K562 (cell line): ENCODE measurements at regions not wholly inside any gene's neighbourhood (a gene's known extent, or its start where the extent isn't known, plus 50 kb on each side); places are given as distances from the start of the nearest gene placed in this dataset.

Source experiments
- ATAC-seq: fragments of 200-7000 bp; cut with Tn5 transposase; 3 replicates; pipeline ENCODE4 v1.9.1; 2020; ENCODE audit warnings: moderate library complexity
- BruUV-seq: library from RNA; stranded (reverse); fragments of 400-500 nt; replicated peaks from 2 replicates; lab custom pipeline; 2021; lab: Mats Ljungman, UMichigan
- CTCF ChIA-PET: fragments of 300-600 bp; formaldehyde crosslinking; extraction: SDS; loops from one replicate; lab custom pipeline; 2021; ENCODE audit warnings: low intra/inter-chr PET ratio; lab: Yijun Ruan, JAX
- POLR2A ChIA-PET: fragments of 300-600, 350-650 bp; sonication (Branson Sonifier 250); formaldehyde crosslinking; extraction: SDS; loops from one replicate; lab custom pipeline; 2021; ENCODE audit warnings: antibody characterized with exemption, inconsistent platforms; lab: Yijun Ruan, JAX
- DNase-seq, 4 experiments: peaks; one replicate each; pipeline versions ENCODE4 v3.0.0 to v3.0.0-alpha.2; 2011 to 2018; ENCODE audit warnings: low spot score in 3 of 4, mixed read lengths in 3 of 4; ENCODE audit errors: extremely low read depth in 1 of 4
- FAIRE-seq: peaks from 2 replicates; lab custom pipeline; 2011; peaks lifted over from hg19 to GRCh38; lab: Jason Lieb, UNC
- H2AFZ ChIP-seq: 2 replicates; pipeline ENCODE4 v1.6.0; 2011; ENCODE audit warnings: low read depth, low read length, control low read depth, inconsistent platforms
- H3K27ac ChIP-seq: fragments of 200-600 bp; 3 replicates; pipeline ENCODE4 v1.8.0; 2011; ENCODE audit warnings: low read depth, mild to moderate bottlenecking, control low read depth, inconsistent platforms, low read length, moderate library complexity, mixed read lengths; ENCODE audit errors: extremely low read depth
- H3K27me3 ChIP-seq, 2 experiments: fragments of 300-600 bp in 1 of 2; 2 replicates in 1 of 2; 3 replicates in 1 of 2; pipeline versions ENCODE4 v1.6.0 to v1.8.0; 2011; ENCODE audit warnings: inconsistent platforms in 2 of 2, low read length in 2 of 2, mild to moderate bottlenecking in 1 of 2, mixed read lengths in 1 of 2, moderate library complexity in 1 of 2; ENCODE audit not compliant: control insufficient read depth in 2 of 2, insufficient read depth in 2 of 2
- H3K36me3 ChIP-seq: fragments of 300-600 bp; 3 replicates; pipeline ENCODE4 v1.8.0; 2011; ENCODE audit warnings: mild to moderate bottlenecking, low read length, inconsistent platforms; ENCODE audit not compliant: control insufficient read depth, insufficient read depth
- H3K4me1 ChIP-seq, 2 experiments: fragments of 200-600 bp in 1 of 2; replicated peaks in 1 of 2; 2 replicates in 1 of 2; 3 replicates in 1 of 2; pipeline versions ENCODE4 v1.5.1 to v1.8.0; 2011; ENCODE audit warnings: inconsistent platforms in 2 of 2, low read length in 2 of 2, mild to moderate bottlenecking in 1 of 2, mixed read lengths in 1 of 2, moderate library complexity in 1 of 2; ENCODE audit not compliant: control insufficient read depth in 2 of 2, insufficient read depth in 2 of 2
- H3K4me2 ChIP-seq: 2 replicates; pipeline ENCODE4 v1.6.1; 2011; ENCODE audit warnings: low read length, control low read depth, inconsistent platforms, mixed read lengths; ENCODE audit not compliant: insufficient read depth
- H3K4me3 ChIP-seq: fragments of 200-600 bp; sonication (generic), shearing (Covaris generic); 2 replicates; pipeline ENCODE4 v1.5.1; 2016; ENCODE audit warnings: control low read depth, inconsistent platforms
- H3K79me2 ChIP-seq: fragments of 200-600 bp; 3 replicates; pipeline ENCODE4 v1.8.0; 2011; ENCODE audit warnings: low read length, inconsistent platforms; ENCODE audit not compliant: control insufficient read depth, insufficient read depth
- H3K9ac ChIP-seq, 2 experiments: 2 replicates each; pipeline versions ENCODE4 v1.6.0 to v1.6.1; 2011; ENCODE audit warnings: low read depth in 2 of 2, low read length in 2 of 2, control low read depth in 1 of 2, inconsistent platforms in 1 of 2, mild to moderate bottlenecking in 1 of 2, mixed read lengths in 1 of 2; ENCODE audit not compliant: insufficient read depth in 1 of 2
- H3K9me1 ChIP-seq: one replicate; pipeline ENCODE4 v1.6.0; 2011; ENCODE audit warnings: inconsistent platforms, mild to moderate bottlenecking, low read length, moderate library complexity; ENCODE audit not compliant: control insufficient read depth, insufficient read depth
- H3K9me3 ChIP-seq: replicated peaks from 2 replicates; pipeline ENCODE4 v1.5.1; 2011; ENCODE audit warnings: low read depth, low read length, inconsistent platforms; ENCODE audit not compliant: control insufficient read depth, insufficient read depth
- H4K20me1 ChIP-seq: replicated peaks from 2 replicates; pipeline ENCODE4 v1.6.1; 2011; ENCODE audit warnings: low read length, inconsistent platforms, mixed read lengths; ENCODE audit not compliant: control insufficient read depth, insufficient read depth
- BCL6 ChIP-seq: fragments of 250-450 bp; sonication (Bioruptor Pico); IDR thresholded peaks from 2 replicates; pipeline ENCODE4 v1.4.0; 2020
- BRCA1 ChIP-seq, 2 experiments: fragments of 450-650 bp in 1 of 2; sonication (generic) in 1 of 2; formaldehyde crosslinking in 1 of 2; IDR thresholded peaks; 2 replicates each; pipeline versions ENCODE4 v1.5.0 to v1.6.1; 2017 to 2020; ENCODE audit warnings: mild to moderate bottlenecking in 1 of 2, missing genetic modification reagents in 1 of 2
- GABPA ChIP-seq: fragments of 200-800 bp; sonication (Bioruptor generic); conservative IDR thresholded peaks from 2 replicates; pipeline ENCODE4 v1.6.1; 2016; ENCODE audit warnings: low read depth, missing genetic modification characterization, missing compliant biosample characterization
- GATAD2A ChIP-seq: fragments of 450-650 bp; IDR thresholded peaks from 2 replicates; pipeline ENCODE4 v1.6.1; 2017
- MYNN ChIP-seq, 2 experiments: sonication (generic); formaldehyde crosslinking in 1 of 2; IDR thresholded peaks; 2 replicates each; pipeline versions ENCODE4 v1.5.0 to v1.6.1; 2016 to 2020; ENCODE audit warnings: antibody characterized with exemption in 1 of 2, missing genetic modification reagents in 1 of 2
- RHOXF2B ChIP-seq: fragments of 250-450 bp; sonication (Bioruptor Pico); conservative IDR thresholded peaks from 2 replicates; pipeline ENCODE4 v1.5.1; 2021
- SUPT5H ChIP-seq: fragments of 450-650 bp; IDR thresholded peaks from 2 replicates; pipeline ENCODE4 v1.6.1; 2016
- TCF3 ChIP-seq: sonication (generic); formaldehyde crosslinking; IDR thresholded peaks from 2 replicates; pipeline ENCODE4 v1.4.0; 2020; ENCODE audit warnings: mild to moderate bottlenecking, missing genetic modification reagents
- TCF7L2 ChIP-seq: fragments of 150-350 bp; IDR thresholded peaks from 2 replicates; pipeline ENCODE4 v1.6.1; 2016; ENCODE audit warnings: low read depth, mild to moderate bottlenecking, low read length, moderate library complexity
- ZBTB43 ChIP-seq: sonication (generic); formaldehyde crosslinking; IDR thresholded peaks from 2 replicates; pipeline ENCODE4 v1.8.0; 2023; ENCODE audit warnings: mild to moderate bottlenecking, missing genetic modification reagents
- ZFP1 ChIP-seq: fragments of 450-650 bp; formaldehyde crosslinking; IDR thresholded peaks from 2 replicates; pipeline ENCODE4 v1.4.0; 2020; ENCODE audit warnings: mild to moderate bottlenecking, mixed read lengths
- ZNF444 ChIP-seq: fragments of 250-450 bp; sonication (Bioruptor Pico); IDR thresholded peaks from 2 replicates; pipeline ENCODE4 v1.4.0; 2020; ENCODE audit warnings: mild to moderate bottlenecking, moderate library complexity
- ZNF507 ChIP-seq: conservative IDR thresholded peaks from 2 replicates; pipeline ENCODE4 v1.6.1; 2017; ENCODE audit warnings: missing genetic modification characterization, missing compliant biosample characterization
- ZZZ3 ChIP-seq: fragments of 450-650 bp; IDR thresholded peaks from 2 replicates; pipeline ENCODE4 v1.6.1; 2016; ENCODE audit warnings: antibody characterized with exemption, mild to moderate bottlenecking, moderate library complexity
- WGBS: fragments of 100-300 bp; shearing (Covaris generic); methylation state at CpG from one replicate; pipeline ENCODE4 v1.1.6; 2016; ENCODE audit warnings: low coverage, mixed read lengths; ENCODE audit not compliant: insufficient coverage; ENCODE audit errors: missing lambda C conversion rate; 5-methylcytosine and 5-hydroxymethylcytosine counted together
- in situ Hi-C: fragments of 300-500 bp; cut with MboI; formaldehyde crosslinking; loops from 4 replicates; pipeline ENCODE4 v1.15.0; 2018; ENCODE audit warnings: inconsistent platforms, mixed read lengths
- intact Hi-C: fragments of 100-400 bp; cut with micrococcal nuclease; formaldehyde crosslinking; loops from 2 replicates; pipeline ENCODE4 v1.14.2; 2022

GRCh38 chr10:121057269-121057668 lies 206.1 kb downstream of the WDR11 start:
- 0% methylated on average over 4 of the region's 4 CpGs for WGBS
- H2AFZ ChIP-seq: no peak overlapping the region
- H3K9ac ChIP-seq: no peak overlapping the region
- no peaks in the 10 kb centered on the region for H3K27me3 ChIP-seq
- no TSS peak for BruUV-seq
- no peak overlapping the region for H3K27ac ChIP-seq
- no peaks in the 10 kb centered on the region for H3K9me1 ChIP-seq
- H3K9me3 ChIP-seq: no peaks in the 10 kb centered on the region
- in situ Hi-C loops: no loop called here
- no peaks in the 10 kb centered on the region for H3K36me3 ChIP-seq
- CTCF ChIA-PET: no interaction called here
- TF ChIP-seq TCF7L2 (no peak), GATAD2A (no peak), ZZZ3 (no peak), SUPT5H (no peak), ZFP1 (CRISPR knock-in tag) (no peak), ZBTB43 (CRISPR knock-in tag) (no peak)
- POLR2A ChIA-PET: no interaction called here
- DNase-seq (no peak), ATAC-seq (no peak), FAIRE-seq (no peak)
- H3K4me2 ChIP-seq: no peak overlapping the region
- intact Hi-C loops: no loop called here
- no peaks in the 10 kb centered on the region for H3K4me1 ChIP-seq
- H3K79me2 ChIP-seq: no peaks in the 10 kb centered on the region
- H3K4me3 ChIP-seq: no peak overlapping the region
- H4K20me1 ChIP-seq: no peaks in the 10 kb centered on the region; the same call in 1 of the 2 replicates

GRCh38 chr10:121058082-121058481 lies 206.9 kb downstream of the WDR11 start:
- Histone ChIP-seq H4K20me1 (no peaks in the 10 kb centered on the region; the same call in 1 of the 2 replicates), H3K27me3 (no peaks in the 10 kb centered on the region), H3K27ac (no peak overlapping the region), H3K4me1 (no peaks in the 10 kb centered on the region), H2AFZ (no peak overlapping the region), H3K9me1 (no peaks in the 10 kb centered on the region), H3K9me3 (no peaks in the 10 kb centered on the region), H3K4me3 (no peak overlapping the region), H3K36me3 (no peaks in the 10 kb centered on the region), H3K4me2 (no peak overlapping the region), H3K9ac (no peak overlapping the region), H3K79me2 (no peaks in the 10 kb centered on the region)
- DNase-seq (no peak), FAIRE-seq (no peak), ATAC-seq (no peak)
- intact Hi-C loops: no loop called here
- in situ Hi-C loops: no loop called here
- ChIA-PET POLR2A (no interaction called here), CTCF (no interaction called here)
- no TSS peak for BruUV-seq
- WGBS: 2% methylated on average over 6 of the region's 6 CpGs
- TF ChIP-seq MYNN (IDR thresholded peaks at IDR 0.05) (no peak), MYNN (CRISPR knock-in tag; IDR thresholded peaks at IDR 0.05) (no peak), TCF3 (CRISPR knock-in tag) (no peak), BCL6 (CRISPR knock-in tag) (no peak), ZNF444 (CRISPR knock-in tag) (no peak), RHOXF2B (no peak), BRCA1 (IDR thresholded peaks at IDR 0.05) (no peak), BRCA1 (CRISPR knock-in tag; IDR thresholded peaks at IDR 0.05) (no peak), GABPA (no peak), ZNF507 (no peak)
